Heart left ventricle (tissue), 13 donors: ENCODE measurements at regions not wholly inside any gene's neighbourhood (a gene's known extent, or its start where the extent isn't known, plus 50 kb on each side); places are given as distances from the start of the nearest gene placed in this dataset.

Experiments used
- CTCF ChIP-seq, 12 donors: fragments of 200-600 bp; sonication (generic) in 4 of 12; IDR thresholded peaks; one replicate each; pipeline versions ENCODE4 v1.5.0 to v1.8.0; 2018 to 2022; ENCODE audit warnings: antibody characterized with exemption in 12 of 12, mild to moderate bottlenecking in 5 of 12
- POLR2A ChIP-seq, 2 donors: fragments of 450-650 bp; IDR thresholded peaks; one replicate each; pipeline ENCODE4 v1.6.1; 2017; ENCODE audit warnings: antibody characterized with exemption in 2 of 2, mild to moderate bottlenecking in 2 of 2, moderate library complexity in 2 of 2
- donor health status: ischemic (EF 13 %, LVEDD 7.1; RV severe dilation, severe dysfunction).
- donor health status: DM: no; HTN: yes; CAD: no.
- donor health status: DM: no; HTN: no; CAD: no.
- donor health status: ischemic (EF 25% LVEDD 6.9; RV normal size, moderate dysfunction).
- donor health status: ischemic (EF 25% LVEDD 5.7; RV mildly dilated, moderate dysfunction).
- donor health status: ischemic (EF 35%, LVEDD 5.7; RV mildly dilated, moderate dysfunction).
- donor health status: nonischemic (EF 11% LVEDD 7.7; RV severe dilation, severe dysfunction).
- donor health status: DM: yes; HTN: yes; CAD: no.
- donor health status: PGD.
- donor health status: ischemic (EF 29% LVEDD 5.4; RV normal size, mild dysfunction).
- donor health status: nonischemic (EF 23%, LVEDD 6.1; RV moderate dilation, normal function).

- TF ChIP-seq POLR2A (IDR thresholded peaks at IDR 0.05) (no peak), CTCF (IDR thresholded peaks at IDR 0.05) (no peak)
Measured at GRCh38 chr16:9518581-9518980, 427.1 kb downstream of the HAPSTR1 start.
